ENCODE measurements at regions not wholly inside any gene's neighbourhood (a gene's known extent, or its start where the extent isn't known, plus 50 kb on each side); places are given as distances from the start of the nearest gene placed in this dataset.

GRCh38 chr1:4309676-4310320 is 344.6 kb upstream of the AJAP1 start:
- ATAC-seq (no peak), DNase-seq (ENCODE audit: low read depth, low spot score) (no peak)
- no peaks in the 10 kb centered on the region for H3K9me3 ChIP-seq (ENCODE audit: control insufficient read depth, insufficient read depth, low read depth, low read length)
- BruUV-seq (replicated peaks) = no TSS peak
- H3K4me3 ChIP-seq (ENCODE audit: low read depth in 2 of 2, low read length in 2 of 2) = no peak overlapping the region
- ChIA-PET POLR2A (no interaction called here), CTCF (no interaction called here)
- in situ Hi-C loops (cut with HindIII; ENCODE audit: low pct_unique_long_range_greater_than_20kb, low sequenced_read_pairs) = no loop called here
- no peak overlapping the region for H3K27ac ChIP-seq (ENCODE audit: low read length)
- no peaks in the 10 kb centered on the region for H3K4me1 ChIP-seq (ENCODE audit: control insufficient read depth, insufficient read depth, low read length)
- H3K27me3 ChIP-seq (ENCODE audit: control insufficient read depth, insufficient read depth, low read length) = no peaks in the 10 kb centered on the region
- no peak for TF ChIP-seq SIN3A (IDR thresholded peaks at IDR 0.05; ENCODE audit: borderline replicate concordance, insufficient read depth, low read depth, low read length)
- no peak for TF ChIP-seq TCF7L2 (IDR thresholded peaks at IDR 0.05; ENCODE audit: low read depth, low read length)
- no peak for TF ChIP-seq POLR2AphosphoS5 (IDR thresholded peaks at IDR 0.05; ENCODE audit: low read depth, low read length)
- no peak for TF ChIP-seq REST (IDR thresholded peaks at IDR 0.05; ENCODE audit: insufficient read depth in 1 of 2, low read depth in 2 of 2, low read length in 1 of 2)
- TF ChIP-seq CTCF (IDR thresholded peaks at IDR 0.05) = no peak
- intact Hi-C loops (cut with micrococcal nuclease; ENCODE audit: unreplicated experiment) = no loop called here
- H3K36me3 ChIP-seq (ENCODE audit: control insufficient read depth, insufficient read depth, low read length) = no peaks in the 10 kb centered on the region

- Histone ChIP-seq H3K4me1 (ENCODE audit: control insufficient read depth, insufficient read depth, low read length) (no peaks in the 10 kb centered on the region), H3K4me3 (ENCODE audit: low read depth in 2 of 2, low read length in 2 of 2) (no peak overlapping the region), H3K27me3 (ENCODE audit: control insufficient read depth, insufficient read depth, low read length) (no peaks in the 10 kb centered on the region), H3K9me3 (ENCODE audit: control insufficient read depth, insufficient read depth, low read depth, low read length) (no peaks in the 10 kb centered on the region), H3K27ac (ENCODE audit: low read length) (no peak overlapping the region), H3K36me3 (ENCODE audit: control insufficient read depth, insufficient read depth, low read length) (no peaks in the 10 kb centered on the region)
- intact Hi-C loops (cut with micrococcal nuclease; ENCODE audit: unreplicated experiment) (no loop called here), in situ Hi-C loops (cut with HindIII; ENCODE audit: low pct_unique_long_range_greater_than_20kb, low sequenced_read_pairs) (no loop called here)
- DNase-seq (ENCODE audit: low read depth, low spot score) (no peak), ATAC-seq (no peak)
- POLR2A ChIA-PET = no interaction called here
- TF ChIP-seq TCF7L2 (IDR thresholded peaks at IDR 0.05; ENCODE audit: low read depth, low read length) (no peak), REST (IDR thresholded peaks at IDR 0.05; ENCODE audit: insufficient read depth in 1 of 2, low read depth in 2 of 2, low read length in 1 of 2) (no peak), POLR2AphosphoS5 (IDR thresholded peaks at IDR 0.05; ENCODE audit: low read depth, low read length) (no peak), SIN3A (IDR thresholded peaks at IDR 0.05; ENCODE audit: borderline replicate concordance, insufficient read depth, low read depth, low read length) (no peak), CTCF (IDR thresholded peaks at IDR 0.05) (no peak)
- CTCF ChIA-PET = no interaction called here
- no TSS peak for BruUV-seq (replicated peaks)
Observed at GRCh38 chr1:4310396-4310923, 343.9 kb upstream of the AJAP1 start.

All from Panc1 (cell line).